ENCODE measurements at regions not wholly inside any gene's neighbourhood (a gene's known extent, or its start where the extent isn't known, plus 50 kb on each side); places are given as distances from the start of the nearest gene placed in this dataset.

DNA sequence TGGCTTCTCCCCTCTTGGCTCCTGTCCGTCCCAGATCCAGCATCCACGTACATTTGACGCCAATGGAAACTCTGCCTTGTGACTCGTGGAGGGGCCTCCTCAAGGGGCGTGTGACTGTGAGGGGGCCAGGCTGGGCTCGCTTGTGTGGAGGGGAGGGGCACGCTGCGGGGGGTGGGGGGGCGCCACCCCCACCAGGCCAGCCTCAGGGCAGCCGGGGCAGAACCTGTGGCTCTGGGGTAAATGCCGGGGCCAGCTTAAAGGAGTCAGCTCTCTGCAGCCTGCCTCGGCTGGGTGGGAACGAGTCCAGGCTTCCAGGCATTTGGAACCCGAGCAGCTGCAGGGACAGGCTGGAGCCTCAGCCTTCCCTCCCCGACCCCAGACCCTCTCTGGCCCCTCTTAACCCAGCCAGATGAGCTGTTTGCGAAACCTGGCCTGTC is 94.1 kb downstream of the SIK1 start:
- no peak for DNase-seq (ENCODE audit: low read depth, low spot score)

DNA sequence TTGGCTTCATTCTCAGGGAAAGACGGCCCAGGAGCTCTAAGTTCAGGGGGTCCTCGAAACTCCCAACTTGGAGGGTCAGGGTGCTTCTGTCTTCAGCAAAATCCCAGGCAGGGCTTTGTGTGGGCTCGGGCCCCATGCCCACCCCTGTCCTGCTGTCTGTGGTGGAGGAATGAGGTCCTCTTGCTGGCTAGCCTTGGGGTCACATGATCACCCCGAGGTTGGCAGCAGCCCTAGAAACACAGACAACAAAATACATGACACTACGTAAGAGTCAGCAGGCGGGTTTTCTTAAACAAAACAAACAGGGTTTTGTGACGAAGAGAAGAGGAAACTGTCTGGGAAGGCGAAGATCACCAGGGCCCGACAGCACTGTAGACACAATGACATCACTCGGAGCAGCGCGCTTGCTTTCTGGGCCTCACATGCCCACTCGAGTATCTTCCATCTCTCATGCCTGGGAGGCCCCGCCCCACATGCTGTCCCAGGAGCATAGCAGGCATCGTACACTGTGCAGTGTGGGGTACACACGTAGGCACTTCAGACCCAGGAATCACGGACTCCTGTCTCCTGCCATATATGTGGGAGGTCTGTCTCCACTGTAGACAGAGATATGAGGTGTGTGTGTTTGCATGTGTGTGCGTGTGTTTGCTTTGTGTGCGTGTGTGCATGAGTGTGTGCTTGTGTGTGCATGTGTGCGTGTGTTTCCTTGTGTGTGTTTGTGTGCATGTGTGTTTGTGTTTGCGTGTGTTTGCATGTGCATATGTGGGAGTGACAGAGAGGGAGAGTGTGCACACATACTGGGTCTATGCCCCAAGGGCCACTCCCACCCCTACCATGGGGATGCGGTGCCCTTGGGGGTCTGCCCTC is 94.7 kb downstream of the SIK1 start:
- no peak for DNase-seq (ENCODE audit: low read depth, low spot score)

DNA sequence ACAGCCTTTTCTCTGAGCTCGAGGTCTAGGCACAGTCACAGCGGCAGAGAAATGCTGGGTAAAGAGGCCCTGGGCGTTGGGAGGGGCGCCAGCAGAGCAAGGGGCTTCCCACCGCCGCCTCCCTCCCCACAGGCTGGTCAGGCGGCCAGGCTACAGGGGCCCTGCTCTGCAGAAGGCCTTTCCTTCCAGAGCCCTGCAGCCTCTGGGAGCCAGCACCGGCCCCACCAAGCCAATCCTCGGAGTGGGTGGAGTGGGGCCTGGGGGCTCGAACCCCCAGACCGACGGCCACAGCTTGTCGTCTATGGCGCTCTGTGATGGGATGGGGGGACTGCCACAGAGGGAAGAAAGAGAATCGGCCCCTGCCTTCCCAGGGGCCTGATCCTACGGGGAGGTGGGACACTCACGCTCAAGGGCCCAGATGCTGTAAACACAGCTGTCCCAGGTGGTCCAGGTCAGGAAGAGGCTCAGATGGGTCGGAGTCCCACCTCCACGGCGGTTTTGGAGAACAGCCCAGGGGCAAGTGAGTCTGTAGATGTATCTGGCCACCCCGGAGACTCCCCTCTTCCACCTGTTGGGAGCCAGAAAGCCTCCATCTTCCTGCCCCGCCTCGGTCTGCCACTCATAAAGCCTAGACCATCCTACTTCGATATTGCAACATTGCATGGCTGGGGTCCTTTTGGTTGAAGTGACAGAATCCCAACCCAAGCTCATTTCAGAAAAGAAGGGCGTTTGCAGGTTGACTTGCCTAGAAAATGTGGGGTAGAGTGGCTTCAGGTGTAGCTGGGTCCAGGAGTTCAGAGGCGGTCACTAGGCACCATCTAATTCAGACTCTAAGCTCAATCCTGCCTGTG is 95.6 kb downstream of the SIK1 start:
- DNase-seq (ENCODE audit: low read depth, low spot score), result no peak

DNA sequence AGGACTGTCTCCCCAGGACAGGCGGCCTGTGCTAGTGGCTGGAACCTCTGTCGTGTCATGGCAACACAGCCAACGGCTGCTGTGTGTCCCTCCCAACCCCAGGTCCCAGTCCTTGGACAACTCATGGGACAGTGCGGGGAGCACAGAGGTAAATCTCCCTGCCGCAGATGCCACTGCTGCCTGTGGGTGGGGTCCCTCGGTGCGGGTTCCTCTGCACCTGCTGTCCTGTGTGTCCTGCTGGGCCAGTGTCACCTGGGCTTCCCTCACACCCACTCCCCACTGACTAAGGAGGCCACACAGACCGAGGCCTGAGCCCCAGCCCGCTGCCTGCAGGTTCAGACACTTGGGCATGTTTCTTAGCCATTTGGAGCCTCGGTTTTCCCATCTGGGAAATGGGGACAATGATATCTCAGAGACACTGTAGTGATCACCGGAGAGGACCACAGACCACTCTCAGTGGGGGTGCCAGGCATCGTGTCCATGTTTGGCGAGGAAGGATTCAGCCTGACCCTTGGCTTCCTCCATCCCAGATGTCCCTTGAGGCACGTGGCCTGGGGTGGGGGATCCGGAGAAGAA is 96.5 kb downstream of the SIK1 start:
- DNase-seq (ENCODE audit: low read depth, low spot score), result no peak

DNA sequence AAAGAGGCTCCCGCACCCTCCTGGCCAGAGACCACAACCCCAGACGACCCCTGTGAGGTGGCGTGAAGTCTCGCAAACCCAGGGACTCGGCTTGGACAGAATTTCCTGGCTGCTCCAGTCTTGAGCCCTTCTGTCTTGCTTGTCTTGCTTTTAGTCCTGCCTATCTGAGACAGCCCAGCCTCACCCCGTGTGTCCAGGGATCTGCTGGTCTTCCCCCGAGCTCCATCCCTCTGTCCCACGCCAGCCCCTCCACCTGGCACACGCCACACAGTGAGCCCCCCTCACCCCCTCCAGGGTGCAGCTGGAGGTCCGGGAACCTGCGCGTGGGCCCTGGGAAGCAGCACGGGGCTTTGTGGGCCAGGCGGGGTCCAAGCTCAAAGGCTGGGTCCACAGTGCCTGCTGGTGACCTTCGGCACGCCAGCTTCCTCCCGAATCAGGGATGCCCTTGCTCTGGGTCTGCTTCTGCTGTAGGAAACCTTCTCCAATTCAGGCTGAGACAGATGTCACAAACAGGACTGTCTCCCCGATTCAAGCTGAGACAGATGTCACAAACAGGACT is 97.1 kb downstream of the SIK1 start:
- no peak for DNase-seq (ENCODE audit: low read depth, low spot score)

DNA sequence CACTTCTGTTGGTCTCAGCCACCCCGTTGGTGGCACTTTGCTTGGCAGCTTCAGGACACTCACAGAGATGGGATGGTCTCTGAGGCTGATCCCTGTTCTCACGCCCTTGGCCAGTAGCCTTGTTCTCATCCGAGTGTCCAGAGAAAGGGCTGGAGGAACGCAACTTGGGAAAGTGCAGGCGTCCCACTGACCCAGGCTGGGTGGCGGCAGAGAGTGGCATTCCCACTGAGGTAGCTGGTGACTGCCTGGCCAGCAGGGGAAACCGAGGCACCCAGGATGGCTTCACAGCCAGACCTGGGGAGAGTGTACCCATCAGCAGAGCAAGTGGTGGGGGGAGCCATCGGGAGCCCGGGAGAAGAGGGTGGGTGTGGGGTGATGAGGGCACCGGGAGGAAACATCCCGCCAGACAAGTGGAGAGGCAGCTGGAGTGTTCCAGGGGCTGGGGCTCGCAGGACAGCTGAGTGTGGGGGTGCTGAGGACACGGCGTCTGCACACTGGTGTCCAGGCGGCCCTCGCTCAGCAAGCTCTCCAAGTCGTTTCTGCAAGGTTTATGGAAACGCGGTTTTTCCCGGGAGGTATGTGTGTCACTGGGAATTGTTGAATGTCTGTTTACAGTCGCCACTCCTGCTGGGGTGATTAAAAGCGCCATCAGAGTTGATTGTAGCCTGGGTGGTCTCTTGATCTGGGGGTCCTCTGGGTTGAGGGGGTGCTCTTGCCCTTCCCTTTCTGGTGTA is 97.8 kb downstream of the SIK1 start:
- DNase-seq (ENCODE audit: low read depth, low spot score), result no peak

DNA sequence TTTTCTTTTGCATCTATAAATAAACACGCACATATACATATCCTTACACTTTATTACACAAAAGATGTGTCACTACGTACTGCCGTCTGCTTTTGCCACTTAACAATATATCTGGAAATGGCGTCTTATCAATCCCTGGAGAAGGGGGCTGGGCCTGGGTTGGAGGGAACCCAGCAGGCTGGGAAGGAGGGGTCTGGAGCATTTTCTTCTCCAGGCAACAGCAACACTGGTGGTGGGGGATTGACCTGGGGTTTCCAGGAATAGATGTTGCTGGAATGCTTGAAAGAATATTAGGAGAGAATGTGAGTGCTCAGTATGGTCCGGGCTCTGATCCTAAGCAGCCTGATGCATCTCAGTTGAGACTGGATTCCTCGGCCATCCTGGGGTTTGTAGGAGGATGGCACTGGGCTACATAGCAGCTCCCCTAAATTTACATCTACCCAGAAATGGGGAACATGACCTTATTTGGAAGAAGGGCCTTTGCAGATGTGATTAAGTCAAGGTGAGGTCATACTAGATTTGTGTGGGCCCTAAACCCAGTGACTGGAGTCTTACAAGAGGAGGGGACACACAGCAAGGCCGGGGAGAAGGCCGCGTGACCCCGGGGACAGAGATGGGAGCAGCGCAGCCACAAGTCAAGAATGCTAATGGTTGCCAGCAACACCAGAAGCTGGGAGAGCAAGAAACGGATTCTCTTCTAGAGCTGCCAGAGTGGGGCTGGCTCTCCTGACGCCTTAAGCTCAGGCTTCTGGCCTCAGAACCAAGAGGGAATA is 98.6 kb downstream of the SIK1 start:
- no peak for DNase-seq (ENCODE audit: low read depth, low spot score)

DNA sequence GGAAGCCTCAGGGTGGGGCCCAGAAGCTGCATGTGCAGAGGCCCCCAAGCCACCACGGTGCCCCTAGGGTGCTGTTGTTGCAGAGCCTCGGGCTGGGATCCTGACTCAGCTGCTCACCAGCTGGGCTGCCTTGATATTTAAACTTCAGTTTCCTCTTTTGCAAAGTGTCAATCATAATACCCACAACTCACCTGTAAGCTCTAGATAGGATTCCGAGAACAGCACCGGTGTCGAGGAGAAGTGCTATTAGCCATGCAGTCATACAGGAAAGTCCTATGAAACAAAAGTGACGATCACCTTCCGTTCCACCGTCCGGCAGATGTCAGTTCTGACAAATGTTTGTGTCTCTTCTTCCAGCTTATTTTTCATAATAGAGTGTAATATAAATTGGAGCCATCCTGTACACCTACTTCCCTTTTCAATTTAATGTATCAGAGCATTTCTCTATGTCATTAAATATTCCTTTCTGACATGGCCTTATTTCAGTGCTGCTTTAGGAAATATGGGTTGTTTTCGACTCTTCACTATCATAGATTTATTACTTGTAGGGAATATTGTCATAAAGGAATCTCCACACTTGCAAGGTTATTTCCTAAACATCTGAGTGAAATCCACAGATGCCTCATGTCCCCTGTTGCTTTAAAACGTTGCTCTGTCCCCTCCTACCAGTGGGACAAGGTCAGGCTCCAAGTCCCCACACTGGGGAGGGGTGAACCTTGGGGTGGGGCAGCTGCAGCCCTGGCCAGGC is 100.8 kb downstream of the SIK1 start:
- no peak for DNase-seq (ENCODE audit: low read depth, low spot score)

DNA sequence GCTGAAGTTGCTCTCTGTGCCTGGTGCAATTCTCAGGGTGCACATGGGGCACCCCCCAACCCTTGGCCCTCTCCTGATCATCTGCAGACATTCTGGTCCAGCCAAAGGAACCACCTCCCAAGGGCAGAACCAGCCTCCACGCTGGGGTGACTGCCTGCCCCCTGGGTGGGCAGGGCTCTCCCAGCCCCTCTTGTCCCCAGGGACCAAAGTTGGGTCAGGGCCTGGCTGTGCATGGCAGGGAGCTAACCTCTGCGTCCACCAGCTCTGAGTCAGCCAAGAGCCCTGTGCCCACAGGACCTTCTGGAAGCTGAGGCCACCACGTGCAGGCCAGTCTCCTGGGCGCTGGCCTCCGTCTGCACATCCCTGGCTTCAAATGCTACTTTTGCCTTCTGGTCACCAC is 101.9 kb downstream of the SIK1 start:
- no peak for DNase-seq (ENCODE audit: low read depth, low spot score)

DNA sequence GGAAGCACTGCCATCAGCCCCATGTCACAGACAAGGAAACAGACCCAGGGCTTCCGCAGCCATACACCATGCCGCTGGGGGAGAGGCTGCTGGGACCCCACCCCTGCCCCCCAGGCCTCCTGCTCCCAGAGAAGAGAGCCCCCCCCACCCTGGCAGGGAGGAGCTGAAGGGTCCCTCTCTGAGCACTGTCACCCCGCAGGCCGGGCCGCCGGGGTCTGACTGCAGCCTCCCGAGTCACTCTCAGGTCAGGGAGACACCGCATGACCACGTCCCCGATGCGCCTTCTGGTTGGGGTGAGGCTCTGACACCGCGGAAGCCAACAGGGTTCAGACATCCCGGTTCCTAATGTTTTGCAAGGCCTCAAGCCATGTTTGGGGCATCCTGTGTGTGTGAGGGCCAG is 102.3 kb downstream of the SIK1 start:
- no peak for DNase-seq (ENCODE audit: low read depth, low spot score)

DNA sequence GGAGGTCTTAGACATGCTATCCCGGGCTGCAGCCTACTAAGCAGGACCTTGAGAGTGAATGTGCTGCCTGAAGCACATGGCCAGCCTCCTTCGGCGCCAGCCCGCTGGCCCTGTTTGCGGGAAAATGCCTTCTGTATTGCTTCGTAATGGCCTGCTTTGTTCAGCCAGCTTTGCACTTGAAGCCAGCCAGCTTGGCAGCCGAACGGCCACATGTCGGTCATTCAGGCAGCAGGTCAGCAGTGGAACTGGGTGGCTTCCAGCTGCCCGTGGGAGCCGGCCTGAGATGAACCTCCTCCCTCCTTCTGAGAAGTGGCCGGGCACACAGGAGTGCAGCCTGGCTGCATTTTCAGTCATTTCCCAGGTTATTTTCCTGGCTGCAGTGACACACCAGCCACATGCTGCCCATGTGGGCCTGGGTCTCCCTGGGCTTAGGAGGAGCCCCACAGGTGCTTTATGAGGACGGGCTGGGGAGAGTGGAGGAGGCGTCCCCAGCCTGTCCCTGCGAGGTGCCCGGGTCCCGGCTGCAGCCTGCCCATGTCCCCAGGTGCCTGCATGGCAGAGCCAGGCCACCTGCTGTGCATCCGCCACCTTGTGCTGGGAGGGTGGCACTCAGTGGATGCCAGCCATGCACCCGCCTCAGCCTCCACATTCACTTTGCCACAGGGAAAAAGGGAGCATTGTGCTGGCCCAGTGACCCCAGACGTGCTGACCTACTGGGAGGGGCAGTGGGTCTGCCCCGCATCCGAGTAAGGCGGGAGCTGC is 103.5 kb downstream of the SIK1 start:
- DNase-seq (ENCODE audit: low read depth, low spot score), result no peak

DNA sequence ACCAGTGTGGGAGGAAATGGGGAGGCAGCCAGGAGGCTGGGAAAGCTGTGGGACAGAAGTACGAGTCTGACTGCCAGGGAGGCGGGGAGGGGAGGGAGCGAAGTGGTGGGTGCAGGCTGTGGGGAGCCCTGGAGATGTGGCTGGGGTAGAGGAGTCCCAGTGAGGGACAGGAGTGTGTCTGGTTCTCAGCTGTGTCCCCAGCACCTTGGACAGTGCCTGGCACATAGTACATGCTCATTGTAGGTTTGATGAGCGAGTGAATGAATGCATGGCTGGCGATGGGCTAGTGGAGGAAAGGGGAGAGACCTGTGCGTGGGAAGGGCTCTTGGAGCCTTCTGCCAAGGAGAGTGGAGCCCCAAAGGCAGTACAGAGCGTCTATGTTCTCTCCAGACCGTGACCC is 104.1 kb downstream of the SIK1 start:
- no peak for DNase-seq (ENCODE audit: low read depth, low spot score)

DNA sequence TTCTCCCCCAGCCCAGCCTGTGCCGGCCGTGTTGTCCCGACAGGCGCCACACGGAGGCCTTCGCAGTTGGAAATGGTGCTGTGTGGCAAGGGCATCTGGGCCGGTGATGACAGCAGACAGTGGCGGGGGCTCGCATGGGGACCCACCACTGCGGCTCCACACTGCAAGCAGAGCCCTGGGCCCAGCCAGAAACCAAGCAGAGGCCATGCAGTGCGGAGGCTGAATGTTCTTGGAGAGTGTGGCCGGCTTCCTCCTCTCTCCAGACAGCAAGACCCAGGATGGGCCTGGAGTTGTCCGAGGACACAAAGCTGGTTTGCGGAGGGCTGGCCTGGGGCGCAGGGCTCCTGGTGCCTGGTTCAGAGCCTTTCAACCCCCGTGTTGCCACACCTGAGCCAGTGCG is 104.6 kb downstream of the SIK1 start:
- DNase-seq (ENCODE audit: low read depth, low spot score), result no peak

DNA sequence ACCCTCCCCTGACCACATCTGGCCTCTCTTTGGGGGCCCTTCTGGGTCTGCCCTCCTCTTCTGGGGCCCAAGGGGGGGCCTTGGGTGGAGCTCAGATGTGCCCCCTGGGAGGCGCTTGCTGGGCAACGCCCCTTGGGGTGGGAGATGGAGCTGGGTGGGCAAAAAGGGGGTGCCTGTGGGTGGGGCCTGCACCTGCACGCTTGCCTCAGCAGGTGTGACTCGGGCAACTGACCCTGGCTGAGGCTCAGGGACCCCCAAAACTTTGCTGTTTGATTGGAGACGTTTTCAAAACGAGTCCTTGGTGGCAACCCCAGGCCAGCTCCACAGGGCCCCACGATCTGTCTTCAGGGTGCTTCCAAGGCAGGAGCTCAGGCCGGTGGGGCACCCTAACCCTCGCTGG is 105.3 kb downstream of the SIK1 start:
- no peak for DNase-seq (ENCODE audit: low read depth, low spot score)

DNA sequence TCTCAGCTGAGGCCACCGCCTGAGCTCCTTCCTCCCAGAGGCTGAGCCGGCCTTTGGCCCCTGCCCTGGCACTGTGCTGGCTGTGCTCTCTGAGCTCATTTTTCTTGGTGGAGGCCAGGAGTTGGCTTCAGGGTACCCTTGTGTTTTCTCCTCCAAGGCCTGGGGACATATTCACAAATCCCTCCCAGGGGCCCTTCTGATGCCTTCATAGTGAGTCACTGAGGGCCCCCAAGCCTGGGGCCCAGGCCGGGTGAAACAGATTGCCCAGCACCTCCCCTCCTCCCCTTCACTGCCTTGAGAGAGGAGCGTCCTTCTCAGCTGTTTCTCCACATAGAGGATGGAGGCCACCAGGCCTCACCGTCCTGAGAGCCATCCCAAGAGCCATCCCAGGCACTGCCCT is 105.8 kb downstream of the SIK1 start:
- no peak for DNase-seq (ENCODE audit: low read depth, low spot score)

DNA sequence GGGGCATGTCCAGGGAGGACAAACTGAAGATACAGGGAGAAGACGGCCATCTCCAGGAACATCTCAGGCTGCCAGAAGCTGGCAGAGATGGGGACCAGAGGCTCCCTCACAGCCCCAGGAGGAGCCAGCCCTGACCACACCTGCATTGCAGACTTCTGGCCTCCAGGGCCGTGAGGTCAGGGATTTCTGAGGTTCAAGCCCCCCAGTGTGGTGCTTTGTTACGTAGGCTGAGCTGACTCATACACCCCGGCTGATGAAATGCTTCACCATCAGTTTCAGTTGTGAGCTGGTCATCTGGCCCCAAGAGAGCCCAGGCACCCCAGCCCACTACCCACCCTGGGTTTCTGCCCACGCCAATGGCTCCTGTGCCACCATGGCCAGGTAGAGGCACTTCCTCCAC is 106.4 kb downstream of the SIK1 start:
- DNase-seq (ENCODE audit: low read depth, low spot score), result no peak

DNA sequence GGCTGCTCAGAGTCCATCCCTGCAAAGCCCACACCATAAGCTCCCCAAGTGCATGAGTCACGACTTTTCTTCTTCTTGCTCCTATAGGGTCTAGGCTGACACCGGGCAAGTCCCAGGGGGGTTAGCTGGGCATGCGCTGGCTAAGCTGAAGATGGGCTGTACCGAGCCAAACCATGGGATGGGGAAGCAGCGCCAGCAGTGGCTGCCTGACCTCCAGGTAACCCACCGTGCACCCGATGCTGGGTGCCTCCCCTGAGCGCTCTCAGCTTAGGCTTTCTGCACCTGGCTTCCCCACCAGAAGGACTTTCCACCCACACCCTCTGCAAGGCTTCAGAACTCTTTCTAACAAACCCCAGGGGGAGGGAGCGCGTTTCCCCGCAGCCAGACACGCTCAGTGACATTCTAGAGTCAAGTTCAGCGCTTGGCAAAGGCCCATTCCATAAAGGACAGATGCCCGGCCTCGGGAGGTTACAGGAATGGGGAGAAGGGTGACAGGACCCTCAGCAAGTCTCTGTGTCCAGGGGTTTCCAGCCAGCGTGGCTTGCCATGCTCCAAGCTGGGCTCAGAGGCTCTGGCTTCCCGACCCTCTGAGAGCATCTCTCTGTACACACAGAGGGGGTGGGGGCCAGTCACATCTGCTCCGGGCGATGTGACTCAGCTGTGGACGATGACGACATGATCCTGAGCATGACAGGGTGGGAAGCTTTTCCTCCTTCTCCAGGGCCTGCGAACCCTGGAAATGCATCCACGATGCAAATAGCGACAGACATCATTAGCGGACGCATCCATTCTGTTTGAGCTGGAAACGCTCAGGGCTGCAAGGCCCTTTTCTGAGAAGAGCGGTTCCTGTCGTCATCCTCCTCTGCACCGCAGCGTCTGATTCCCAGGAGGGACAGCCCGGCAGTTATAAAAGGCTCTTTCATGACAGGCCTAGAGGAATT is 107.8 kb downstream of the SIK1 start:
- DNase-seq (ENCODE audit: low read depth, low spot score), result no peak

DNA sequence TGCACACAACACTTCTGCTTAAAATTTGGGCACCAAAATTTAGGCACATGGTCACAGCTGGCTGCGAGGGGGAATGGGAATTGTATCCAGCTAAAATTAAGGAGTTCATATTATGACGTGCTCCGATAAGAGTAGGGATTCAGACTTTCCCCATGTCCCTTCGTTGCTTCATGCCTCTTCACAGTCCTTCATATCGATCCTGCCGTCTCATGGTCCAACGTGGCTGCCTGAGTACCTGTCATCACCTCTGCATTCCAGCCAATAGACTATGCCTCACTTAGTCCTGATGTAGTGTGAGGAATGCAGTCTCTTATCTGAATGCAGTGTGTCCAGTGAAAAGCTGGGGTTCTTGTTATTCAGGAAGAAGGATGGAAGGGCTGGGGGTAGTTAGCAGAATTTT is 108.6 kb downstream of the SIK1 start:
- DNase-seq (ENCODE audit: low read depth, low spot score), result no peak

All from activated naive CD8-positive, alpha-beta T cell treated with anti-CD3 and anti-CD28 coated beads, Interleukin-2, amount 50 U/mL, for 16 hours (primary cell).